ENCODE measurements at regions not wholly inside any gene's neighbourhood (a gene's known extent, or its start where the extent isn't known, plus 50 kb on each side); places are given as distances from the start of the nearest gene placed in this dataset.
"Not testable (repeated sequence)": the region's sequence is repeated elsewhere in the genome, so short reads cannot be mapped to it uniquely, and the experiment has no call there.

- TF ChIP-seq CTCF (IDR thresholded peaks at IDR 0.05) = no peak
- Mint-ChIP-seq H3K27me3 (ENCODE audit: low read depth in 2 of 2) (no peaks in the 10 kb centered on the region), H3K27ac (no peak overlapping the region), H3K4me3 (no peak overlapping the region), H3K9me3 (peaks cover 2% of the 10 kb centered on the region in 2 donors), H3K4me1 (no peaks in the 10 kb centered on the region), H3K36me3 (no peaks in the 10 kb centered on the region)
- ATAC-seq (no peak), DNase-seq (no peak)
- Histone ChIP-seq H3K27ac (ENCODE audit: low read length) (no peak overlapping the region), H3K9me3 (ENCODE audit: control insufficient read depth, insufficient read depth, low read length) (no peaks in the 10 kb centered on the region), H3K4me1 (ENCODE audit: control insufficient read depth, insufficient read depth, low read length) (no peaks in the 10 kb centered on the region), H3K36me3 (ENCODE audit: control insufficient read depth, insufficient read depth, low read length) (no peaks in the 10 kb centered on the region), H3K4me3 (ENCODE audit: low read length) (no peak overlapping the region), H3K27me3 (ENCODE audit: control insufficient read depth, insufficient read depth, low read length) (no peaks in the 10 kb centered on the region)
- intact Hi-C loops (cut with micrococcal nuclease) = no loop called here
Observed at GRCh38 chr1:99062192-99062591, 57.5 kb upstream of the PLPPR5 start.

DNA sequence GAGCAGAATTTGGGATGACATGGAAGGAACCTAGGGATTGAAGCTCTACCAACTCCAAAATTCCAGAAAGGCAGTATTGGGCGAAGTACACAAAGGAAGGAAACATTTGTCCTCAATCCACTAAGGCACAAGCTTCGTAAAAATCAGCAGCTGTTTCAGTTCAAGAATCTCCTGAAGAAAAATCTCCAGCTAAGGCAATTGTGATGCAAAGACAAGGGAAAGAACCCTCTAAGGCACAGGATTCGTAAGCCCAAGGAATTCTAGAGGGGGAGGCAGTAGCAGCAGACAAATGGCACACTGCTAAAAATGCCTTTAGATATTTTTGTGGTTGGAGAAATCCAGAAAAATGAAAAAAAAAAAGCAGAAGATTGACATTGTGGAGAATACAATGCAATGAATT is 64.5 kb upstream of the PLPPR5 start:
- H3K36me3 Mint-ChIP-seq = no peaks in the 10 kb centered on the region
- TF ChIP-seq CTCF (IDR thresholded peaks at IDR 0.05) = no peak
- H3K4me1 Mint-ChIP-seq = no peaks in the 10 kb centered on the region
- no peak overlapping the region for H3K27ac Mint-ChIP-seq
- ATAC-seq (no peak), DNase-seq (no peak)
- Histone ChIP-seq H3K4me3 (ENCODE audit: low read length) (no peak overlapping the region), H3K9me3 (ENCODE audit: control insufficient read depth, insufficient read depth, low read length) (no peaks in the 10 kb centered on the region), H3K27me3 (ENCODE audit: control insufficient read depth, insufficient read depth, low read length) (no peaks in the 10 kb centered on the region), H3K27ac (ENCODE audit: low read length) (no peak overlapping the region), H3K36me3 (ENCODE audit: control insufficient read depth, insufficient read depth, low read length) (no peaks in the 10 kb centered on the region), H3K4me1 (ENCODE audit: control insufficient read depth, insufficient read depth, low read length) (no peaks in the 10 kb centered on the region)
- H3K4me3 Mint-ChIP-seq = no peak overlapping the region
- H3K9me3 Mint-ChIP-seq = peaks cover 0 to 5% of the 10 kb centered on the region in 2 donors
- 85% methylated on average over 3 of the region's 3 CpGs for WGBS (ENCODE audit: insufficient coverage)
- intact Hi-C loops (cut with micrococcal nuclease) = no loop called here
- H3K27me3 Mint-ChIP-seq (ENCODE audit: low read depth in 2 of 2) = no peaks in the 10 kb centered on the region

GRCh38 chr1:99078529-99078928 is 73.9 kb upstream of the PLPPR5 start:
- DNase-seq; H3K9me3 Mint-ChIP-seq; H3K27ac Mint-ChIP-seq; ATAC-seq; H3K4me3 Mint-ChIP-seq; H3K4me3 ChIP-seq (ENCODE audit: low read length); H3K27ac ChIP-seq (ENCODE audit: low read length); H3K9me3 ChIP-seq (ENCODE audit: control insufficient read depth, insufficient read depth, low read length); H3K27me3 Mint-ChIP-seq (ENCODE audit: low read depth in 2 of 2); H3K4me1 Mint-ChIP-seq; H3K4me1 ChIP-seq (ENCODE audit: control insufficient read depth, insufficient read depth, low read length); H3K36me3 ChIP-seq (ENCODE audit: control insufficient read depth, insufficient read depth, low read length); intact Hi-C loops (cut with micrococcal nuclease); H3K36me3 Mint-ChIP-seq; H3K27me3 ChIP-seq (ENCODE audit: control insufficient read depth, insufficient read depth, low read length): not testable (repeated sequence)
- WGBS (ENCODE audit: insufficient coverage) = 90% methylated on average over 31 of the region's 31 CpGs

DNA sequence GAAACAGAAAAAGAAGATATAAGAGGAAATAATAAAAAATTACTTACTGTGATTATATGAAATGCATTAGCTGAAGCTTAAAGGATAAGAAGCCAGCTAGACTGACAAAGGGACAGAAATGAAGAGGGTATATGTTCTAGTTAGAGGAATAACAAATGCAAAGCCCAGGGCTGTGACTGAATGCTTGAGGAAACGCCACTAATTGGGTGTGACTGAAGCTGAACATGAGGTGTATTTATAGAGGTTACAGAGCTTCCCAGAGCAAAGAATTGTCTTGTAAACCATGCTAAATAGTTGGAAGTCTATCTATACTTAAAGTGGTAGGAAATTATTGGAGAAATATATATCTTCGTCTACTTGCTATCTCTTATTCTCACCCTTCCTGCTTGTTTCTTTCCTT is 77.7 kb upstream of the PLPPR5 start:
- no peak for DNase-seq
- Histone ChIP-seq H3K9me3 (ENCODE audit: control insufficient read depth, insufficient read depth, low read length) (no peaks in the 10 kb centered on the region), H3K4me3 (ENCODE audit: low read length) (no peak overlapping the region), H3K36me3 (ENCODE audit: control insufficient read depth, insufficient read depth, low read length) (no peaks in the 10 kb centered on the region), H3K27ac (ENCODE audit: low read length) (no peak overlapping the region), H3K4me1 (ENCODE audit: control insufficient read depth, insufficient read depth, low read length) (no peaks in the 10 kb centered on the region), H3K27me3 (ENCODE audit: control insufficient read depth, insufficient read depth, low read length) (no peaks in the 10 kb centered on the region)
- no peak for ATAC-seq
- TF ChIP-seq CTCF (IDR thresholded peaks at IDR 0.05) = no peak
- Mint-ChIP-seq H3K4me3 (no peak overlapping the region), H3K36me3 (no peaks in the 10 kb centered on the region), H3K27ac (no peak overlapping the region), H3K27me3 (ENCODE audit: low read depth in 2 of 2) (no peaks in the 10 kb centered on the region), H3K4me1 (no peaks in the 10 kb centered on the region), H3K9me3 (peaks cover 2 to 4% of the 10 kb centered on the region in 2 donors)
- 79% methylated on average over 1 of the region's 2 CpGs for WGBS (ENCODE audit: insufficient coverage)
- intact Hi-C loops (cut with micrococcal nuclease) = no loop called here
